IMR-90 (cell line): ENCODE measurements at regions not wholly inside any gene's neighbourhood (a gene's known extent, or its start where the extent isn't known, plus 50 kb on each side); places are given as distances from the start of the nearest gene placed in this dataset.

ENCODE experiments used
- BHLHE40 ChIP-seq: fragments of 150-350 bp; IDR thresholded peaks from 2 replicates; pipeline ENCODE4 v1.6.1; 2016; ENCODE audit warnings: mild to moderate bottlenecking, low read depth, low read length
- FOS ChIP-seq: fragments of 150-350 bp; IDR thresholded peaks from 2 replicates; pipeline ENCODE4 v1.6.1; 2016; ENCODE audit warnings: low read depth, low read length
- MAZ ChIP-seq: IDR thresholded peaks from 2 replicates; pipeline ENCODE4 v1.6.1; 2012; ENCODE audit warnings: low read depth, mild to moderate bottlenecking, low read length, improper control_type of control experiment, moderate library complexity, borderline replicate concordance
- MXI1 ChIP-seq: IDR thresholded peaks from 2 replicates; pipeline ENCODE4 v1.6.1; 2012; ENCODE audit warnings: low read depth, mild to moderate bottlenecking, low read length, moderate library complexity, borderline replicate concordance
- POLR2A ChIP-seq: IDR thresholded peaks from 2 replicates; pipeline ENCODE4 v1.6.1; 2012; ENCODE audit warnings: mild to moderate bottlenecking, low read depth, low read length
- TF ChIP-seq, protein P1 (sequence below): conservative IDR thresholded peaks from 2 replicates; pipeline ENCODE4 v1.5.1; 2012; ENCODE audit warnings: mild to moderate bottlenecking, low read depth, low read length, improper control_type of control experiment
- TF ChIP-seq, protein P2 (sequence below): fragments of 150-350 bp; IDR thresholded peaks from 2 replicates; pipeline ENCODE4 v1.6.1; 2017; ENCODE audit warnings: mild to moderate bottlenecking, antibody characterized with exemption, low read length, low read depth

DNA sequence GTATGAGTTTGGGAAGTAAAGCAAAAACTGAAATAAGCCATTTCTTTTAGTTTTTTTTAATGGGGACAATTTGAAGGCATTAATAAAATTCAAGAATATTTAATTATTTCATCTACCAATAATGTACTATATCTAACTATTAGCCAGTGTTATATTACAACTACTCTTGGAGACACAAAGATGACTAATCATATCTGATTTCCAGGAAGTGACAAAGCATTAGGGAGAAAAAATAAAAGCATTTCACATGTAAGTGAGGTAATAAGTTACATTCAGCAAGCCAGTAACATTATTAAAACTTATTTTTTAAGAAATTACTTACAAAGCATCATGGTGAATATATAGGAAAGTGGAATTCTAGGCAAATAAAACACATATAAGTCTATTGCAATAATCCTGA is 781.3 kb upstream of the NRXN1 start:
- TF ChIP-seq FOS: no peak
- TF ChIP-seq, protein P1, sequence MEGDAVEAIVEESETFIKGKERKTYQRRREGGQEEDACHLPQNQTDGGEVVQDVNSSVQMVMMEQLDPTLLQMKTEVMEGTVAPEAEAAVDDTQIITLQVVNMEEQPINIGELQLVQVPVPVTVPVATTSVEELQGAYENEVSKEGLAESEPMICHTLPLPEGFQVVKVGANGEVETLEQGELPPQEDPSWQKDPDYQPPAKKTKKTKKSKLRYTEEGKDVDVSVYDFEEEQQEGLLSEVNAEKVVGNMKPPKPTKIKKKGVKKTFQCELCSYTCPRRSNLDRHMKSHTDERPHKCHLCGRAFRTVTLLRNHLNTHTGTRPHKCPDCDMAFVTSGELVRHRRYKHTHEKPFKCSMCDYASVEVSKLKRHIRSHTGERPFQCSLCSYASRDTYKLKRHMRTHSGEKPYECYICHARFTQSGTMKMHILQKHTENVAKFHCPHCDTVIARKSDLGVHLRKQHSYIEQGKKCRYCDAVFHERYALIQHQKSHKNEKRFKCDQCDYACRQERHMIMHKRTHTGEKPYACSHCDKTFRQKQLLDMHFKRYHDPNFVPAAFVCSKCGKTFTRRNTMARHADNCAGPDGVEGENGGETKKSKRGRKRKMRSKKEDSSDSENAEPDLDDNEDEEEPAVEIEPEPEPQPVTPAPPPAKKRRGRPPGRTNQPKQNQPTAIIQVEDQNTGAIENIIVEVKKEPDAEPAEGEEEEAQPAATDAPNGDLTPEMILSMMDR: no peak
- TF ChIP-seq, protein P2, sequence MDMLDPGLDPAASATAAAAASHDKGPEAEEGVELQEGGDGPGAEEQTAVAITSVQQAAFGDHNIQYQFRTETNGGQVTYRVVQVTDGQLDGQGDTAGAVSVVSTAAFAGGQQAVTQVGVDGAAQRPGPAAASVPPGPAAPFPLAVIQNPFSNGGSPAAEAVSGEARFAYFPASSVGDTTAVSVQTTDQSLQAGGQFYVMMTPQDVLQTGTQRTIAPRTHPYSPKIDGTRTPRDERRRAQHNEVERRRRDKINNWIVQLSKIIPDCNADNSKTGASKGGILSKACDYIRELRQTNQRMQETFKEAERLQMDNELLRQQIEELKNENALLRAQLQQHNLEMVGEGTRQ: no peak
- no peak for TF ChIP-seq MXI1
- TF ChIP-seq POLR2A: no peak
- TF ChIP-seq BHLHE40: no peak
- no peak for TF ChIP-seq MAZ
